ENCODE measurements at regions not wholly inside any gene's neighbourhood (a gene's known extent, or its start where the extent isn't known, plus 50 kb on each side); places are given as distances from the start of the nearest gene placed in this dataset.

DNA sequence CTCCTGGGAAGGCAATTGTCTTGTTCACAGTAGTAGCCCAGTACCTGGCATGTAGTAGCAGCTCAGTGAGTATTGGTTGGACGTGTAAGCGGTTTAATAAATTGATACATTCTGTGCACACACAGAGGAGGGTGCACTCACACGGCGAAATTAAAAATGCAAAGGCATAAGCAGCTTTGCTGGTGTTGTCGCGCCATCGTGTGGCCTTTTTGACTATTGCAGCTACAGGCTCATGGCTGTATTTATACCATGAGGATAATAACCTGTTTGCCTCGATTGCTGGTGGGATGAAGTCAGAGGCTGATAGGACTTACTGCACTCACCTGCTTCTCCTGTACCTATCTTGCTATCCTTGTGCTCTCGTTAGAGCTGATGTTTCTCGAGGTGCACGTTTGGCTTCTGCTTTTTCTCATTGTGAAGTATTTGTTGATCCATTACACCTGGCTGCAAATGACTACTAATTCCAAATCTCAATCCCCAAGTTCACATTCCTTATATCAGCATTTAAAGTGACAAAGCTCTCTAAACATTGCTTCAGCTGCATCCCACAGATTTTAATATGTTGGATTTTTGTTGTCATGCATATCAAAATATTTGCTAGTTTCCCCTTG, 61.5 kb downstream of the TBXT start:
- H3K36me3 ChIP-seq (ENCODE audit: insufficient read depth, low read length): no peaks in the 10 kb centered on the region
- no peaks in the 10 kb centered on the region for H3K9me3 ChIP-seq (ENCODE audit: low read depth, low read length)
- H3K27ac ChIP-seq: no peak overlapping the region
- DNase-seq (ENCODE audit: low read depth, low spot score): peak; percentile 30
- TF ChIP-seq FOXP2 (optimal IDR thresholded peaks at IDR 0.05; ENCODE audit: control extremely low read depth, extremely low read length, insufficient read depth) (no peak), POLR2AphosphoS5 (IDR thresholded peaks at IDR 0.05; ENCODE audit: borderline replicate concordance, low read depth, low read length) (no peak), EZH2 (IDR thresholded peaks at IDR 0.05) (no peak)
- H3K4me3 ChIP-seq: no peak overlapping the region
- H3K9ac ChIP-seq (ENCODE audit: insufficient read length): no peak overlapping the region

GRCh38 chr6:166105341-166106075, 62.1 kb downstream of the TBXT start:
- Histone ChIP-seq H3K9me3 (ENCODE audit: low read depth, low read length) (no peaks in the 10 kb centered on the region), H3K9ac (ENCODE audit: insufficient read length) (no peak overlapping the region), H3K4me3 (no peak overlapping the region), H3K36me3 (ENCODE audit: insufficient read depth, low read length) (no peaks in the 10 kb centered on the region), H3K27ac (no peak overlapping the region)
- no peak for DNase-seq (ENCODE audit: low read depth, low spot score)
- no peak for TF ChIP-seq POLR2AphosphoS5 (IDR thresholded peaks at IDR 0.05; ENCODE audit: borderline replicate concordance, low read depth, low read length)
- TF ChIP-seq EZH2 (IDR thresholded peaks at IDR 0.05): no peak
- TF ChIP-seq FOXP2 (optimal IDR thresholded peaks at IDR 0.05; ENCODE audit: control extremely low read depth, extremely low read length, insufficient read depth): no peak

DNA sequence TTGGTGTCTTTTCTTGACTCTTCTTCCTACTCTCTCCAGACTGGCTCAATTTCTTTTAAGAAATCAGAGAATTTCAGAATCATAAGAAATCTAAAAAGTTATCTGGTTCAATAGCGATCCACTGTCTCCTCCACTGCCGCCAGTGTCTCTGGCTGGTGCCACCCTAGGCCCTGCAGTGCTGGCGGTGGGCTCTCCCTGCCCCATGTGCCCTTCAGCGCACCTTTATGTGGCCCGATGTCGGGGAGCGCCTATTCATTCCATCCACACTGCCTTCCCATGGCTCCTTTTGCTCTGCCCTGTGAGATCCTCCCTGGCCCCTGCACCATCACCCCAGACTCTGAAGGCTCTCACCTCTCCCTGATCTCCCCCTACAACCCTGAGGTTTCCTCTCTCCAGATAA, 62.8 kb downstream of the TBXT start:
- H3K36me3 ChIP-seq (ENCODE audit: insufficient read depth, low read length): no peaks in the 10 kb centered on the region
- H3K9ac ChIP-seq (ENCODE audit: insufficient read length): no peak overlapping the region
- no peak overlapping the region for H3K27ac ChIP-seq
- TF ChIP-seq EZH2 (IDR thresholded peaks at IDR 0.05) (no peak), FOXP2 (optimal IDR thresholded peaks at IDR 0.05; ENCODE audit: control extremely low read depth, extremely low read length, insufficient read depth) (no peak), POLR2AphosphoS5 (IDR thresholded peaks at IDR 0.05; ENCODE audit: borderline replicate concordance, low read depth, low read length) (no peak)
- H3K9me3 ChIP-seq (ENCODE audit: low read depth, low read length): no peaks in the 10 kb centered on the region
- no peak for DNase-seq (ENCODE audit: low read depth, low spot score)
- no peak overlapping the region for H3K4me3 ChIP-seq

- TF ChIP-seq FOXP2 (optimal IDR thresholded peaks at IDR 0.05; ENCODE audit: control extremely low read depth, extremely low read length, insufficient read depth) (no peak), POLR2AphosphoS5 (IDR thresholded peaks at IDR 0.05; ENCODE audit: borderline replicate concordance, low read depth, low read length) (no peak), EZH2 (IDR thresholded peaks at IDR 0.05) (no peak)
- H3K9ac ChIP-seq (ENCODE audit: insufficient read length): no peak overlapping the region
- DNase-seq (ENCODE audit: low read depth, low spot score): no peak
- H3K9me3 ChIP-seq (ENCODE audit: low read depth, low read length): no peaks in the 10 kb centered on the region
- no peaks in the 10 kb centered on the region for H3K36me3 ChIP-seq (ENCODE audit: insufficient read depth, low read length)
- no peak overlapping the region for H3K27ac ChIP-seq
- H3K4me3 ChIP-seq: no peak overlapping the region
These were observed 63.5 kb downstream of the TBXT start for GRCh38 chr6:166104107-166104506.

DNA sequence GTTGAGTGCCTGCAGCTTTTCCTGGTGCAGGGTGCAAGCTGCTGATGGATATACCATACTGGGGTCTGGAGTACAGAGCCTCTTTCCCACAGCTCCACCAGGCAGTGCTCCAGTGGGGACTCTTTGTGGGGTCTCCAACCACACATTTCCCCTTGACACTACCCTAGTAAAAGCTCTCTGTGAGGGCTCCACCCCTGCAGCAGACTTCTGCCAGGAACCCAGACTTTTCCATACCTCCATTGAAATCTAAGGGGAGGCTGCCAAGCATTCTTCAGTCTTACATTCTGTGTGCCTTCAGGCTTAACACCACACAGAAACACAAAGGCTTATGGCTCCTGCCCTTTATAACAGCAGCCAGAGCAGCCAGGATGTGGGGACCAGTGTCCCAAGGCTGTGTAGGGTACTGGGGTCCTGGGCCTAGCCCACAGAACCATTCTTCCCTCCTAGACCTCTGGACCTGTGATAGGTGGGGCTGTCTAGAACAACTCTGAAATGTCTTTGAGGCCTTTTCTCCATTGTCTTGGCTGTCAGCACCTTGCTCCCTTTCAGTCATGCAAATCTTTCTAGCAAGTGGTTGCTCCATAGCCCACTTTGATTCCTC, 65.7 kb downstream of the TBXT start:
- DNase-seq (ENCODE audit: low read depth, low spot score): no peak
- H3K9me3 ChIP-seq (ENCODE audit: low read depth, low read length): no peaks in the 10 kb centered on the region
- H3K36me3 ChIP-seq (ENCODE audit: insufficient read depth, low read length): no peaks in the 10 kb centered on the region
- no peak overlapping the region for H3K4me3 ChIP-seq
- no peak for TF ChIP-seq EZH2 (IDR thresholded peaks at IDR 0.05)
- no peak for TF ChIP-seq FOXP2 (optimal IDR thresholded peaks at IDR 0.05; ENCODE audit: control extremely low read depth, extremely low read length, insufficient read depth)
- no peak for TF ChIP-seq POLR2AphosphoS5 (IDR thresholded peaks at IDR 0.05; ENCODE audit: borderline replicate concordance, low read depth, low read length)
- no peak overlapping the region for H3K27ac ChIP-seq
- no peak overlapping the region for H3K9ac ChIP-seq (ENCODE audit: insufficient read length)

GRCh38 chr6:166097914-166098522, 69.6 kb downstream of the TBXT start:
- no peak for TF ChIP-seq POLR2AphosphoS5 (IDR thresholded peaks at IDR 0.05; ENCODE audit: borderline replicate concordance, low read depth, low read length)
- no peak for TF ChIP-seq EZH2 (IDR thresholded peaks at IDR 0.05)
- TF ChIP-seq FOXP2 (optimal IDR thresholded peaks at IDR 0.05; ENCODE audit: control extremely low read depth, extremely low read length, insufficient read depth): no peak
- Histone ChIP-seq H3K36me3 (ENCODE audit: insufficient read depth, low read length) (no peaks in the 10 kb centered on the region), H3K27ac (no peak overlapping the region), H3K4me3 (no peak overlapping the region), H3K9ac (ENCODE audit: insufficient read length) (no peak overlapping the region), H3K9me3 (ENCODE audit: low read depth, low read length) (no peaks in the 10 kb centered on the region)
- DNase-seq (ENCODE audit: low read depth, low spot score): peak; percentile 10

- no peak for TF ChIP-seq POLR2AphosphoS5 (IDR thresholded peaks at IDR 0.05; ENCODE audit: borderline replicate concordance, low read depth, low read length)
- no peak for TF ChIP-seq EZH2 (IDR thresholded peaks at IDR 0.05)
- TF ChIP-seq FOXP2 (optimal IDR thresholded peaks at IDR 0.05; ENCODE audit: control extremely low read depth, extremely low read length, insufficient read depth): no peak
- Histone ChIP-seq H3K4me3 (no peak overlapping the region), H3K27ac (no peak overlapping the region), H3K36me3 (ENCODE audit: insufficient read depth, low read length) (no peaks in the 10 kb centered on the region), H3K9me3 (ENCODE audit: low read depth, low read length) (no peaks in the 10 kb centered on the region), H3K9ac (ENCODE audit: insufficient read length) (no peak overlapping the region)
- no peak for DNase-seq (ENCODE audit: low read depth, low spot score)
These were observed 79.8 kb downstream of the TBXT start for GRCh38 chr6:166087852-166088251.

- Histone ChIP-seq H3K9ac (ENCODE audit: insufficient read length) (no peak overlapping the region), H3K36me3 (ENCODE audit: insufficient read depth, low read length) (no peaks in the 10 kb centered on the region), H3K4me3 (no peak overlapping the region), H3K9me3 (ENCODE audit: low read depth, low read length) (no peaks in the 10 kb centered on the region), H3K27ac (no peak overlapping the region)
- no peak for DNase-seq (ENCODE audit: low read depth, low spot score)
- TF ChIP-seq EZH2 (IDR thresholded peaks at IDR 0.05) (no peak), FOXP2 (optimal IDR thresholded peaks at IDR 0.05; ENCODE audit: control extremely low read depth, extremely low read length, insufficient read depth) (no peak), POLR2AphosphoS5 (IDR thresholded peaks at IDR 0.05; ENCODE audit: borderline replicate concordance, low read depth, low read length) (no peak)
These were observed 80.4 kb downstream of the TBXT start for GRCh38 chr6:166087246-166087645.

Data from SK-N-MC (cell line).